ENCODE measurements at regions not wholly inside any gene's neighbourhood (a gene's known extent, or its start where the extent isn't known, plus 50 kb on each side); places are given as distances from the start of the nearest gene placed in this dataset.

DNA sequence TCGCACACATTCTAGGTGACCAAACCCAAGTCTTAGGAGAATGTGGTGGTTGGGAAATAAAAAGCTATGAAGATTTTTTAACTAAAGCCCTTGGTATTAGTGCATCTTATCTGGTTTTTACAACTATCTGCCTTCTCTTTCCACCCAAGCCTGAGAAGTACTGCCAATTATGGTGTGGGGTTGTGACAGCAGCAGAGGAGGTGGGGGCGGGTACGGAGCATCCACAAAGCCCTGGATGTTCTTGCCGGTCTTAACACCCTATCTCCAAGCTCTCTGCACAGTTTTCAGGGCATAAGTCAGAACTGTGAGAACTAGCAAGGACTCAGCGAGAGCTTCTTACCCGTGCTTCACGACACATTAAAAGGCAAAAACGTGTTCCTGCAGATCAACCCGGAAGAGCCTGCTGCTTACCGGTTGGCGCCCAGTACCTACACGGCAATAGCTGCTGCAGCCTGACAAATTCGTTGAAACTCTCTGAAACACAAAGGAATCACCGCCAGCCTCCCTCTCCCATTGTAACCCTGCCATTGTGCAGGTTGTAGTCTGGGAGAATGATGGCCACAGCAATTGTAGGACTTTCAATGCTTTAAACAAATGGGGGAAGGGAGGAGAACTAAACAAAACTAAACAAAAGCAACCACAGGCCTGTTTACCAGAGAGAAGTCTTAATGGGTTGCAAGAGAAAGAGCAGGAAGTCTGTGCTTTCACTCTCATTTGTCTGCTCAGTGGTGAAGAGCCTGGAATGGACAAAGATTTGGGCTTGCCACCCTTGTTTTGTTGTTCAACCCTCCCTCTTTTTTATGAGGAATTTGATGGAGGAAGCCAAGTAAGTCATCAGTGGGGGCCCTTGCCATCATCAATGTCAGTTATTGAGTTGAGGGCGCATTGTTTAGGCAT is 461.0 kb upstream of the JARID2 start:
- TF ChIP-seq POLR2A (IDR thresholded peaks at IDR 0.05) = no peak
- TF ChIP-seq CTCF (IDR thresholded peaks at IDR 0.05) = no peak

All from body of pancreas (tissue), 4 donors.